Activated CD4-positive, alpha-beta memory T cell treated with anti-CD3 and anti-CD28 coated beads, Interleukin-2, amount 10 ng/mL, durations not matched to agents 7 days and 5 days (primary cell): ENCODE measurements at regions not wholly inside any gene's neighbourhood (a gene's known extent, or its start where the extent isn't known, plus 50 kb on each side); places are given as distances from the start of the nearest gene placed in this dataset.

ENCODE experiments used
- CTCF ChIA-PET: fragments of 350-600 bp; sonication (Branson Sonifier 250); formaldehyde crosslinking; loops from one replicate; lab custom pipeline; 2021; ENCODE audit warnings: antibody characterized with exemption, inconsistent platforms; lab: Charles Lee
- POLR2A ChIA-PET: fragments of 350-600 bp; sonication (Branson Sonifier 250); formaldehyde crosslinking; loops from one replicate; lab custom pipeline; 2021; ENCODE audit warnings: antibody characterized with exemption; lab: Charles Lee
- DNase-seq: peaks from one replicate; pipeline ENCODE4 v3.0.0-alpha.2; 2020
- H3K27ac Mint-ChIP-seq: one replicate; pipeline ENCODE4 v1.8.0; 2021; ENCODE audit warnings: mild to moderate bottlenecking, mixed read lengths
- H3K27me3 Mint-ChIP-seq: one replicate; pipeline ENCODE4 v1.8.0; 2021; ENCODE audit warnings: mixed read lengths
- H3K36me3 Mint-ChIP-seq: one replicate; pipeline ENCODE4 v1.8.0; 2021; ENCODE audit warnings: low read depth, mixed read lengths
- H3K4me1 Mint-ChIP-seq: one replicate; pipeline ENCODE4 v1.8.0; 2021; ENCODE audit warnings: mixed read lengths
- H3K4me3 Mint-ChIP-seq: one replicate; pipeline ENCODE4 v1.8.0; 2021; ENCODE audit warnings: mild to moderate bottlenecking, mixed read lengths
- H3K9me3 Mint-ChIP-seq: one replicate; pipeline ENCODE4 v1.8.0; 2021; ENCODE audit warnings: mixed read lengths

DNA sequence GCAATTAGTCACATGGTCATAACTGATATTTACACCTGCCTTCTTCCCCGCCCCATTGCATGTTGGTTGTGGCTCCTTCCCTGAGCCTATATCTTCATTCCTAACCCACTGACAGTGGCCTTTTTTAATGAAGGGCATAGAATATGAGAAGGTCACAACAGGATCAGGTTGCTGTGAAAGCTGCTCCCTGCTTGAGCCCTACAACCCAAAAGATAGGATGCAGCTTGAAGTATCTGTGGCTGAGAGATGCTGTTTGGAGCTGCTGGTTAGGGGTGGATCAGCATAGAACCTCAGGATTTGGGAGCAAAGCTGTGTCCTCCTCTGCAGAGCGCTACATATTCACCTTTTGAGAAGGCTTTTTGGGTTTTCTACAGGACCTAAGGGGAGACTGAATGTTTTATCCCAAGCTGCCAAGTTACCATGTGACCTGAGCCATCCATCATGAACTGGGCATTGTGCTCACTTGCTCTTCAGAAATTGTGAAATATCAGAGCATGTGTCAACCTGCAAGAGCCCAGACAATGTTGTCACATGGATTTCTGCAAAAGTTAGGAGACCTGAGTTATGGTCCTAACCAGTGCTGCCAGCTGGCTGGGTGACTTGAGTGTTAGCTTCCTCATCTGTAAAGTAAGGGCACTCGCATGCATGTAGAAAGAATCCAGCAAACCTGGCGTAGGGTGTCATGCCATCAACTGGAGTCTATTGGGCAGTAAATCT is 49.8 kb upstream of the ARL8B start:
- no peak overlapping the region for H3K4me3 Mint-ChIP-seq
- no peaks in the 10 kb centered on the region for H3K36me3 Mint-ChIP-seq
- no peak for DNase-seq
- no peak overlapping the region for H3K27ac Mint-ChIP-seq
- ChIA-PET CTCF (no interaction called here), POLR2A (no interaction called here)
- peaks cover 3% of the 10 kb centered on the region for H3K4me1 Mint-ChIP-seq
- H3K9me3 Mint-ChIP-seq, result no peaks in the 10 kb centered on the region
- H3K27me3 Mint-ChIP-seq, result peaks cover 29% of the 10 kb centered on the region
